BJ (cell line): ENCODE measurements at regions not wholly inside any gene's neighbourhood (a gene's known extent, or its start where the extent isn't known, plus 50 kb on each side); places are given as distances from the start of the nearest gene placed in this dataset.

Experiments
- CTCF ChIA-PET: fragments of 350-600 bp; formaldehyde crosslinking; extraction: SDS; loops from one replicate; lab custom pipeline; 2021; ENCODE audit warnings: antibody characterized with exemption, inconsistent platforms; lab: Yijun Ruan, JAX
- POLR2A ChIA-PET: fragments of 300-600 bp; sonication (Branson Sonifier 250); formaldehyde crosslinking; extraction: SDS; loops from one replicate; lab custom pipeline; 2021; ENCODE audit warnings: antibody characterized with exemption; lab: Charles Lee
- DNase-seq: peaks from one replicate; pipeline ENCODE4 v3.0.0-alpha.2; 2011; ENCODE audit warnings: low read depth
- H3K27me3 ChIP-seq: 2 replicates; pipeline ENCODE4 v1.6.0; 2011; ENCODE audit warnings: low read length; ENCODE audit not compliant: control insufficient read depth, insufficient read depth
- H3K36me3 ChIP-seq: 2 replicates; pipeline ENCODE4 v1.5.1; 2011; ENCODE audit warnings: low read length; ENCODE audit not compliant: control insufficient read depth, insufficient read depth
- H3K4me3 ChIP-seq: 2 replicates; pipeline ENCODE4 v1.5.1; 2011; ENCODE audit warnings: low read depth, mild to moderate bottlenecking, control low read depth, low read length
- TF ChIP-seq, protein P1 (sequence below): IDR thresholded peaks from 2 replicates; pipeline ENCODE4 v1.5.1; 2011; ENCODE audit warnings: low read depth, mild to moderate bottlenecking, control low read depth, inconsistent platforms, low read length, moderate library complexity; ENCODE audit not compliant: insufficient read depth

DNA sequence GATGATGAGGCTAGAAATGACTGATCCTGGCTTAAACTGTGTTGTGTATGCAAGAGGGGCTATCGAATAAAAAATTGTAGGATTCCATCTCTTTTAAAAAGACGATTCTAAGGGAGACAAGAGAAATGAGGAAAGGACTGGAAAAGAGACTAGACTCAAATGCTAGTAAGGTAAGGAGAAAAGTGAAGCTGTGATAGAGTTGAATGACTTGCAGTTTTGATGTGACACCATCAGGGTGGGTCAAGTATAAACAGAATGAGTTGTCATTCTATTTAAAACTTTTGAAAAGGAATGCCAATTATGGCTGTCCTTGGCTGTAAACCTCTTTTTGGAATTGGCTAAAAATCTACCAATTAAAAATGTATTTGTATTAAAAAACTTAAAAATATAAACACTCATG is 184.5 kb upstream of the PHF14 start:
- DNase-seq = no peak
- TF ChIP-seq, protein P1, sequence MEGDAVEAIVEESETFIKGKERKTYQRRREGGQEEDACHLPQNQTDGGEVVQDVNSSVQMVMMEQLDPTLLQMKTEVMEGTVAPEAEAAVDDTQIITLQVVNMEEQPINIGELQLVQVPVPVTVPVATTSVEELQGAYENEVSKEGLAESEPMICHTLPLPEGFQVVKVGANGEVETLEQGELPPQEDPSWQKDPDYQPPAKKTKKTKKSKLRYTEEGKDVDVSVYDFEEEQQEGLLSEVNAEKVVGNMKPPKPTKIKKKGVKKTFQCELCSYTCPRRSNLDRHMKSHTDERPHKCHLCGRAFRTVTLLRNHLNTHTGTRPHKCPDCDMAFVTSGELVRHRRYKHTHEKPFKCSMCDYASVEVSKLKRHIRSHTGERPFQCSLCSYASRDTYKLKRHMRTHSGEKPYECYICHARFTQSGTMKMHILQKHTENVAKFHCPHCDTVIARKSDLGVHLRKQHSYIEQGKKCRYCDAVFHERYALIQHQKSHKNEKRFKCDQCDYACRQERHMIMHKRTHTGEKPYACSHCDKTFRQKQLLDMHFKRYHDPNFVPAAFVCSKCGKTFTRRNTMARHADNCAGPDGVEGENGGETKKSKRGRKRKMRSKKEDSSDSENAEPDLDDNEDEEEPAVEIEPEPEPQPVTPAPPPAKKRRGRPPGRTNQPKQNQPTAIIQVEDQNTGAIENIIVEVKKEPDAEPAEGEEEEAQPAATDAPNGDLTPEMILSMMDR = no peak
- H3K27me3 ChIP-seq = no peaks in the 10 kb centered on the region
- CTCF ChIA-PET = interaction anchor here (0.6 kb wide), 1 partner anchor 384 kb away, joined by 4 read pairs; no protein-coding TSS in a partner anchor
- POLR2A ChIA-PET = no interaction called here
- H3K4me3 ChIP-seq = no peak overlapping the region
- H3K36me3 ChIP-seq = no peaks in the 10 kb centered on the region

DNA sequence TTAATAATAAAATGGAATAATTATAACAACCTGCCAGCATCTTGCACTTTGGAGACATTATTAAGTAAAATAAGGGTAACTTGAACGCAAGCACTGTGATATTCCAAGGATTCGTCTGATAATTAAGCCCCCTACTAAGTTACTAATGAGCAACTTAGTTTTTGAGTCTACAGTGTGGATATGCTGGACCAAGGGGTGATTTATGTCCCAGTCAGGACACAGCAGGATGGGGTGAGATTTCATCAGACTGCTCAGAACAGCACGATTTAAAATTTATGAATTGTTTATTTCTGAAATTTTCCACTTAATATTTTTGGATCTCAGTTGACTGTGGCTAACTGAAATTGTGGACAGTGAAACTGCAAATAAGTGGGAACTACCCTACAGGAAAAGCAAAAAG is 182.8 kb upstream of the PHF14 start:
- H3K4me3 ChIP-seq = no peak overlapping the region
- TF ChIP-seq, protein P1 = no peak
- CTCF ChIA-PET = no interaction called here
- no peak for DNase-seq
- no peaks in the 10 kb centered on the region for H3K36me3 ChIP-seq
- H3K27me3 ChIP-seq = no peaks in the 10 kb centered on the region
- POLR2A ChIA-PET = no interaction called here

DNA sequence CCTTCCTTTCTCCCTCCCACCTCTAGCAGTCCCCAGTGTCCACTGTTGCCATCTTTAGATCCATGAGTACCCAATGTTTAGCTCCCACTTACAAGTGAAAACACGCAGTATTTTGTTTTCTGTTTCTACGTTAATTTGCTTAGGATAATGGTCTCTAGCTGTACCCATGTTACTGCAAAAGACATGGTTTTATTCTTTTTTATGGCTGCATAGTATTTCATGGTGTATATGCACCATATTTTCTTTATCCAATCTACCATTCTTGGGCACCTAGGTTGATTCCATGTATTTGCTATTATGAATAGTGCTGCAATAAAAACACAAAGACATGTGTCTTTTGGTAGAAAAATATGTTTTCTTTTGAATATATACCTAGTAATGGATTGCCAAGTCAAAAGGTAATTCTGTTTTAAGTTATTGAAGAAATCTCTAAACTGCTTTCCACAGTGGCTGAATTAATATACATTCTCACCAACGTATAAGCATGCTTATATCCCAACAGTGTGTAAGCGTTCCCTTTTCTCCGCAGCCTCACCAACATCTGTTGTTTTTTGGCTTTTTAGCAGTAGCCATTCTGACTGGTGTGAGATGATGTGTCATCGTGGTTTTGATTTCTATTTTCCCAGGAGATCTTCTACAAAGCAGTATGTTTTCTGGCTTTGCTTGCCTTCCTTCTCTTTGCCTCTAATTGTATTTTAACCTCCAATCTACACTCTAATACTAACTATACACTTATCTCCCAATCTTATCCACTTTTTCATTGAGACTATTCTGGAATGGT is 179.5 kb upstream of the PHF14 start:
- TF ChIP-seq, protein P1 = no peak
- ChIA-PET CTCF (no interaction called here), POLR2A (no interaction called here)
- Histone ChIP-seq H3K4me3 (no peak overlapping the region), H3K36me3 (no peaks in the 10 kb centered on the region), H3K27me3 (no peaks in the 10 kb centered on the region)
- no peak for DNase-seq

DNA sequence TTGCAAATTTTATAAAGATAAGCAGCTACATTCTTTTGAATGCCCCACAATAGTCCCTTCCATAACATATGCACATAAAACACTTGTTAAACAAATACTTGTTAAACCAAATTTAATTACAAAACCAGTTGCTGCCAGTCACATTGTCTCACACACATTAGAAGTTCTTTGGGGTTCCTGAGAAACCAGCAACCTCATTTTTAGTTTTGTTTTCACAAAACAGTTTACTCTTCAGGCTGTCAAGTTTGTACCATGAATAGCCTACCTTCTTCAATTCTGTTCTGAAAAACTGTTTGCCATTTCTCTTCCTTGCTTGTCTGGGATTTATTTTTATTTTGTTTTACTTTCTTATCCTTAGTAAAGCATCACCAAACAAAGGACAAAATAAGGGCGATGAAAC is 176.5 kb upstream of the PHF14 start:
- TF ChIP-seq, protein P1 = no peak
- DNase-seq = no peak
- H3K36me3 ChIP-seq = no peaks in the 10 kb centered on the region
- CTCF ChIA-PET = no interaction called here
- no peaks in the 10 kb centered on the region for H3K27me3 ChIP-seq
- POLR2A ChIA-PET = no interaction called here
- H3K4me3 ChIP-seq = no peak overlapping the region

DNA sequence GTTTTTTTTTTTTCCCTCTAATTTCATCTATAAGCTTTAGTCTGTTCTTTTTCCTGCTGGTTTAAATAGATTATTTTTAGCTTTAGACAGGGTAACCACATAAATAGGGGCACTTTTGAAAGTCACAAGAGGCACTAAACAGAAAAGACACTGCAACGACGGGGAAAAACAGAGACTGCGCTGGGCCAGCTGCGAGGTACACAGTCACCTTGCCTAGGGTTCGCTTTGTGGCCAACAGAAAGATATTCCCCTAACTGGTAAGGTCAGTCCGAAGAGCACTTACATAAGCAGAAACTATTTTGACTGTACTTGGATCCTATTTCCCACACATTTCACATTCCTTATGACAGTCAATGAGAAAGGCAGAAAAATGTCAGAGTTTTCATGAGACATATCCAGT is 175.6 kb upstream of the PHF14 start:
- ChIA-PET POLR2A (no interaction called here), CTCF (no interaction called here)
- Histone ChIP-seq H3K27me3 (no peaks in the 10 kb centered on the region), H3K36me3 (no peaks in the 10 kb centered on the region), H3K4me3 (no peak overlapping the region)
- TF ChIP-seq, protein P1 = no peak
- DNase-seq = no peak
